Inflammatory macrophage treated with lipopolysaccharide for 1 hour (primary cell): ENCODE measurements at regions not wholly inside any gene's neighbourhood (a gene's known extent, or its start where the extent isn't known, plus 50 kb on each side); places are given as distances from the start of the nearest gene placed in this dataset.
A peak's percentile ranks its signal among the peaks of the same experiment; 100 is the strongest.

Experiments used
- DNase-seq, 2 donors: peaks; one replicate each; pipeline ENCODE4 v3.0.0-alpha.2; 2020 to 2022

GRCh38 chrX:45360571-45360970, 159.9 kb upstream of the DIPK2B start:
- DNase-seq, result no peak

- DNase-seq, result no peak
Observed at GRCh38 chrX:45358392-45358791, 157.7 kb upstream of the DIPK2B start.

- DNase-seq, result no peak
Observed at GRCh38 chrX:45353456-45353855, 152.8 kb upstream of the DIPK2B start.

GRCh38 chrX:45352611-45353010, 151.9 kb upstream of the DIPK2B start:
- no peak for DNase-seq

- no peak for DNase-seq
Observed at GRCh38 chrX:45351478-45351877, 150.8 kb upstream of the DIPK2B start.

- DNase-seq, result no peak
Observed at GRCh38 chrX:45348296-45348695, 147.6 kb upstream of the DIPK2B start.

- DNase-seq, result no peak
Observed at GRCh38 chrX:45347877-45348276, 147.2 kb upstream of the DIPK2B start.

GRCh38 chrX:45344594-45344993, 143.9 kb upstream of the DIPK2B start:
- DNase-seq, result no peak

- DNase-seq, result no peak
Observed at GRCh38 chrX:45329217-45329616, 128.5 kb upstream of the DIPK2B start.

- DNase-seq, result no peak
Observed at GRCh38 chrX:45324941-45325340, 124.3 kb upstream of the DIPK2B start.

- no peak for DNase-seq
Observed at GRCh38 chrX:45323387-45323786, 122.7 kb upstream of the DIPK2B start.

GRCh38 chrX:45322820-45323219, 122.1 kb upstream of the DIPK2B start:
- DNase-seq, result no peak

- peak; percentile 9 to 25 for DNase-seq
Observed at GRCh38 chrX:45322382-45322781, 121.7 kb upstream of the DIPK2B start.

GRCh38 chrX:45320191-45320590, 119.5 kb upstream of the DIPK2B start:
- DNase-seq, result no peak

- no peak for DNase-seq
Observed at GRCh38 chrX:45309801-45310200, 109.1 kb upstream of the DIPK2B start.

GRCh38 chrX:45309096-45309495, 108.4 kb upstream of the DIPK2B start:
- DNase-seq, result no peak

- DNase-seq, result no peak
Observed at GRCh38 chrX:45306794-45307193, 106.1 kb upstream of the DIPK2B start.

GRCh38 chrX:45300638-45301037, 100.0 kb upstream of the DIPK2B start:
- no peak for DNase-seq

- DNase-seq, result no peak
Observed at GRCh38 chrX:45295259-45295986, 94.7 kb upstream of the DIPK2B start.

- DNase-seq, result no peak
Observed at GRCh38 chrX:45274576-45274975, 73.9 kb upstream of the DIPK2B start.

GRCh38 chrX:45267007-45267406, 66.3 kb upstream of the DIPK2B start:
- DNase-seq, result no peak

- DNase-seq, result no peak
Observed at GRCh38 chrX:45266456-45266855, 65.8 kb upstream of the DIPK2B start.

GRCh38 chrX:45264865-45265264, 64.2 kb upstream of the DIPK2B start:
- no peak for DNase-seq

GRCh38 chrX:45261471-45261870, 60.8 kb upstream of the DIPK2B start:
- DNase-seq, result no peak

GRCh38 chrX:45261005-45261404, 60.3 kb upstream of the DIPK2B start:
- no peak for DNase-seq
